Amniotic epithelial cell (primary cell): ENCODE measurements at regions not wholly inside any gene's neighbourhood (a gene's known extent, or its start where the extent isn't known, plus 50 kb on each side); places are given as distances from the start of the nearest gene placed in this dataset.
A peak's percentile ranks its signal among the peaks of the same experiment; 100 is the strongest.
"Not testable (repeated sequence)": the region's sequence is repeated elsewhere in the genome, so short reads cannot be mapped to it uniquely, and the experiment has no call there.

Experiments used
- DNase-seq: peaks from one replicate; pipeline ENCODE4 v3.0.0-alpha.2; 2010; ENCODE audit warnings: low read depth

GRCh38 chr4:188435381-188435780 is 296.1 kb downstream of the TRIML1 start:
- DNase-seq: no peak

GRCh38 chr4:188437535-188437934 is 298.3 kb downstream of the TRIML1 start:
- no peak for DNase-seq

DNA sequence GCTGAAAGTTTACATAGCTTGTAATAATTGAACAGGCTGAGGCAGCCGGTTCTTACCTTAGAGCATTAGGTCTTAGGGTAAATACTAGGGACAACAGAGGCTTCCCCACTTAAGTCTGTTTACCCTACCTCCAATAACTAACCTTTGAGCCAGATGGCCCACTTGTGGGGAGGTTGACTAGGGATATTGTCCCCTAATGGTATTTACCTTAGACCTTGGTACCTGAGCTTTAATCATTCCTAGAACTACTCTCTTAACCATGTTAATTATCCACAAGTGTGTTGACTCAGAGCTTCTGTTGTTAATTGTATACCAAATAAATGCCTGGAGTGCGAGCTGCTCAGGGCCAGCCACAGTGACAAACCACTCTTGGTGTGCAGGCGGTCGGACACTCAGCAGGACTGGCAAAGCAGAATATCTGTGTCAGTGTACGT is 299.2 kb downstream of the TRIML1 start:
- DNase-seq: not testable (repeated sequence)

DNA sequence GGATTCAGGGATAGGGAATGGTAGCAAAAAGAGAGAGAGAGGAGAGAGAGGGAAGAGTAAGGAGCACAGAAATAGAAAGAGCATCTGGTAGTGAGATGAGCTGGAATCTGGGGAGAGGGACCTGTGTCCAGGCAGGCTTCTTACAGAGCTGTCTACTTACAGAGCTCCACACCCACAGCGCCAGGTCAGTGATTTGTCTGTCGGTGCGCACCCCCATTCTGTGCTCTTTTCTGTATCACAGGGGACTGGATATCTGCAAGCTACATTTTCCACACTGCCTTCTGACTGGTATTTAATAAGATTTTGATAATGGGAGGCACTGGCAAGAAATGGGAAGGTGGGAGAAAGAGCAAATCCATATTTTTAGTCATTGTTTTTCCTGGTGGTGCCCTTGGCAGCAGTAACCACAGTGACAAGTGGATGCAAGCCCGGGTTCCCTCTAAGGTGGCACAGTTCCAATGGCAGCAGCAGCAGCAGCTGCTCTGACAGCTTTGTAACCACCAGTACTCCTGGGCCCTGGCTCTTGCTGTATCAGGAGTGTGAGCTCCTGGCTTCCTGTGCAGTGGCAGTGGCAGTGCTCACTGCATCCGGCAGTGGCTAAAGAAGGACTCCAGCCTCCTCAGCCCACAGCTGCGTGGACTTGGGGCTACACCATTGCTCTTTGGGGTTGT is 300.5 kb downstream of the TRIML1 start:
- DNase-seq: no peak

GRCh38 chr4:188444500-188444899 is 305.3 kb downstream of the TRIML1 start:
- DNase-seq: no peak

DNA sequence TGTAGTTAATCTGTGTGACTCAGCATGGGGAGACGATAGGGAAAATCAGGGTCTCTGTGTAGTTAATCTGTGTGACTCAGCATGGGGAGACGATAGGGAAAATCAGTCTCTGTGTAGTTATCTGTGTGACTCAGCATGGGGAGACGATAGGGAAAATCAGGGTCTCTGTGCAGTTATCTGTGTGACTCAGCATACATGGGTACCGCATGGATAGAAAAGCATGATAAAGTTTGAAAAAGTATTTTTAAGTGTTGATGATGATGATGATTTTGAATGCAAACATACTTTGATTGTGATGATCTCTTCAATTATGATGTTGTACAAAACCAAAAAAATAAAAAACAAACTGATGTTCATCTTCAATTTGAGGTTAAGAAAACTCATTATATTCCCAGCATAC is 309.8 kb downstream of the TRIML1 start:
- peak; percentile 24 for DNase-seq

DNA sequence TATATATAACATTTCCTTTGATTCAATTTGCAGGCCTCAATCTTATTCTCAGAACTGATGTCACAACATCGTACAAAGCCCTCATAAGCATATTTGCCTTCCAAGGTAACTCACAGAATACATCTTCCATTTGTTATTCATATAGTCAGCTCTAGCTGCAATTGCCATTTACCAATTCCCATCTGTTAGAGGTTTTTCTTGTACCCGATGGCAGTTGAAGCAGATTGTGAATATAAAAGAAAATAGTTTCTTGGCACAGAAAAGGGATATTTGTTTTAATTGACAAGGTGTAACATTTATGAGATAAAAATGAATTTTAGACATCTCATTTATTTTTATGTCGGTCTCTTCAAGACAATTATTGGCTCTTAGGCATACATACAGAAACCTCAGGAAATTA is 311.3 kb downstream of the TRIML1 start:
- no peak for DNase-seq

DNA sequence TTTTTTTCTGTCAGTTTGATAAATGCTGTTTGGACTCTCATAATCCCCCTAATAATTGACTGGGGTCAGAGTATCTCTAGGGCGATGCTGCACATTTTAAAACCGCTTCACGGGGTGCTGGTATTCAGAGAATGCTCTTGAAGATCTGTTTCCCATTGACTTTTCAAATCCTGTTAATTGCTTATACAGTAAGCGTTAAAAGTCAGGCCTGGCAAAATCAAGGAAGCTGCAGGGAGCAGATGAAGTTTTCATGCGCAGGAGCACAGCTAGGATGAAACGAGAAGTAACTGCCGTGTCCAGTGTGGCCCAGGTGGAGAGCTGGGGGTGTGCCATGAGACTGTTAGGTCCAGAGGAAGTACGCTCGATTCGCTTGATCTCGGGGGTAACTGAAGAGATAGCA is 312.9 kb downstream of the TRIML1 start:
- no peak for DNase-seq

DNA sequence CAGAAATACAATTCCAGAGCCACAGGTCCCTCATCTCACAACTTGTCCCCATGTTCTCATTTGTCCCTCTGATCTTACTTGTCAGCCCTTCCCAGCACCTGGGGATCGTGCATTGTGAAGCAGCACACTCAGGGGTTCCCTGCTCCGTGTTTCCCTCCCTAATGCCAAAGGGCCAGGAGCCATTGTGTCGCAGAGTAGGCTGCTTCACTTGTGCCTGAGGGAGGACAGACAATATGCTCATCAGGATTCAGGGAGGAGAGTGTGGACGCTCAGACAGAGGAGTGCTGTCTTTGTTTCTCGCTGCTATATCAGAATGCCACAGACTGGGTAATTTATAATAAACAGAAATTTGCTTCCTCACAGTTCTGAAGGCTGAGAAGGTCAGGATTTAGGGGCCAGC is 315.3 kb downstream of the TRIML1 start:
- no peak for DNase-seq

GRCh38 chr4:188455062-188455752 is 316.0 kb downstream of the TRIML1 start:
- DNase-seq: peak; percentile 9

DNA sequence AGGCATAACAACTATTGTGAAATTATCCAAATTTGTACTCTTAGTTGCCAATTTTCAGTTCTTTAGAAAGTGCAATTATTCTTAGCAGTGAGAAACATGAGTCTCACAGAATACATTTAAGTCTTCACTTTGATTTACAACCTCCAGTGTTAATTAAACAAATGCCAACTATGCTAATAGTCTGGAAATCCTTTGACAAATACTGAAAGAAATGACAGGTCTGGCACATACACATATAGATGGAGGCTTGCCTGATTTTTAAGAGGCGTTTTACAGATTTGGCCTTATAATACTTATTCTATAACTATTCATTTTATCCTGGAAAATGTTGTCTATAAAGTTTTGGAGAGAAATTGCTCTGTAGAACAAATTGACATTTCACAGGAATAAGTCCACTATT is 320.1 kb downstream of the TRIML1 start:
- DNase-seq: no peak

GRCh38 chr4:188463909-188464308 is 324.7 kb downstream of the TRIML1 start:
- no peak for DNase-seq

GRCh38 chr4:188466001-188466400 is 326.8 kb downstream of the TRIML1 start:
- DNase-seq: no peak

DNA sequence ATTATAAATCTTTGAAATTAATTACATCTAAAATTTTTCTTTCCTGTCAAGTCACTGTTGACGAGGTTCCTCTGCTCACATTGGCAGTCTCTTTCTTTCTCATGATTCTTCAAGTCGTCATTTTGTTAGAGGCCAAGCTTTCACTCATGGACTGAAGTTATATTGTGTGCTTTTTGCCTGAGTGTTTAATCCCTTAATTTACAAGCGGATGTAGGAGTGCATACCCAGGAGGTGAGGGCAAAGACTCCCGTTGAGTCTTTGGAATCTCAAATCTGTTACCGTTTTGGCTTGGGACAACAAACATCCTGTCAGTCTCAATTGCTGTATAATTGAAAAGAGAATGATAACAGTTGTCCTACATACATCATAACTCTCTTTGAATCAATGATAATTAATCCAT is 345.0 kb downstream of the TRIML1 start:
- DNase-seq: no peak

- no peak for DNase-seq
Measured at GRCh38 chr4:188485906-188486305, 346.7 kb downstream of the TRIML1 start.

- no peak for DNase-seq
Measured at GRCh38 chr4:188492886-188493285, 353.6 kb downstream of the TRIML1 start.

GRCh38 chr4:188495169-188495568 is 355.9 kb downstream of the TRIML1 start:
- no peak for DNase-seq

GRCh38 chr4:188511431-188511830 is 372.2 kb downstream of the TRIML1 start:
- DNase-seq: no peak

GRCh38 chr4:188532751-188533150 is 393.5 kb downstream of the TRIML1 start:
- no peak for DNase-seq

GRCh38 chr4:188534297-188534696 is 395.1 kb downstream of the TRIML1 start:
- no peak for DNase-seq

DNA sequence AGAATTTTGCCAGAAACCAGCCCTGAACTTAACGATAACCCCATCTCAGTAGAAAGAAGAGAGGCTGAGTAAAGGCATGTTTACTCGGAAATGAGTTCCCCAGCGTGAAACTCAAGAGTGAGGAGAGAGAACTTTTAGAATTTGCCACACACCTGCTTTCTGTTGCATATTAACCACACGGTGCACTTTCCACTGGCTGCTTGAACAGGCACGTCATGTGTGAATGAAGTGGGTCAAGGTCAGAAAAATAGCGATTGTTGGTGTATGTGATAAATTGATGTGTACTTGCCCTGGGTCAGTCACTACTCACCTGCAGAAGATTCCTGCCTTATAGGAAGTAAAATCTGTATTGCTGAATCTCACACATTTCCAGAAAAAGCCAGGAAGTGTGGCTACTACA is 395.7 kb downstream of the TRIML1 start:
- DNase-seq: no peak

- peak; percentile 7 for DNase-seq
Measured at GRCh38 chr4:188536826-188537225, 397.6 kb downstream of the TRIML1 start.

- no peak for DNase-seq
Measured at GRCh38 chr4:188550296-188550695, 411.1 kb downstream of the TRIML1 start.

DNA sequence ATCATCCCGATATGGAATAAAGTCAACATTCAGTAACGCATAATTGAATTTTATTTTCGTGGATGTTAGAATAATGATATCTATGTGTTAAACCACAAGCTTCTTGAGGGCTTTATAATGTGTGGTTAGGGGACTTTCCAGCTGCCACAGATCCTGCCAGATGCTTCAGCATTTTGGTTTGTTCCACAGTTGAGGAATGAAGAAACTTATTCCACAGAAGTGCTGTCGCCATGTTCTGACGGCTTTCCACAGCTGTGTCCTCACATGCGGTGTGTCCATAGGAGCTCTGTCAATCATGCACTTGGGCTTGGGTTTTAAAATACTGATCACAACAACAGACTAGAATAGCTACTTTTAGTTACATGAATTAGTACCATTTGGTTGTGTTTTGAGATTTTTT is 411.9 kb downstream of the TRIML1 start:
- DNase-seq: no peak
